Ramos (cell line): ENCODE measurements at regions not wholly inside any gene's neighbourhood (a gene's known extent, or its start where the extent isn't known, plus 50 kb on each side); places are given as distances from the start of the nearest gene placed in this dataset.
"Not testable (repeated sequence)": the region's sequence is repeated elsewhere in the genome, so short reads cannot be mapped to it uniquely, and the experiment has no call there.

Experiments
- in situ Hi-C: fragments of 300-500 bp; cut with MboI; formaldehyde crosslinking; loops from one replicate; pipeline ENCODE4 v1.14.3; 2022; ENCODE audit warnings: low sequenced_read_pairs; ENCODE audit not compliant: unreplicated experiment

DNA sequence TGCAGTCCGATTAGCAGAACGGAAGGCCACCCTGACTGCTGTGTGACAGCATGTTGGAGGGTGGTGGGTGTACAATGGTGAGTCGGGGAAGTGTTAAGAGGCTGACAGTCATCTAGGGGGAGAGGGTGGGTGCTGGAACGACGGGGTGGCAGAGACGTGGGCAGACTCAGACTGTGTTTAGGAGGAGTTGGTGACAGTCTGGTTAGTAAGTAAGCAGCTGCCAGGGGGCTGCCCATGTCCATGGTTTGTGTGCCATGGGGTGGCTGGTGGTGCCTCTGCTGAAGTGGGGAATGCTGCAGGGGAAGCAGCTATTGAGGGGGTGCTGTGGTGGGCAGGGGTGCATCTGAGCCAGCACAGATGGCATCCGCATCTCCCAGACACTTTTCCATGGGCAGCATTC lies 51.3 kb upstream of the BOD1 start:
- in situ Hi-C loops, result no loop called here

DNA sequence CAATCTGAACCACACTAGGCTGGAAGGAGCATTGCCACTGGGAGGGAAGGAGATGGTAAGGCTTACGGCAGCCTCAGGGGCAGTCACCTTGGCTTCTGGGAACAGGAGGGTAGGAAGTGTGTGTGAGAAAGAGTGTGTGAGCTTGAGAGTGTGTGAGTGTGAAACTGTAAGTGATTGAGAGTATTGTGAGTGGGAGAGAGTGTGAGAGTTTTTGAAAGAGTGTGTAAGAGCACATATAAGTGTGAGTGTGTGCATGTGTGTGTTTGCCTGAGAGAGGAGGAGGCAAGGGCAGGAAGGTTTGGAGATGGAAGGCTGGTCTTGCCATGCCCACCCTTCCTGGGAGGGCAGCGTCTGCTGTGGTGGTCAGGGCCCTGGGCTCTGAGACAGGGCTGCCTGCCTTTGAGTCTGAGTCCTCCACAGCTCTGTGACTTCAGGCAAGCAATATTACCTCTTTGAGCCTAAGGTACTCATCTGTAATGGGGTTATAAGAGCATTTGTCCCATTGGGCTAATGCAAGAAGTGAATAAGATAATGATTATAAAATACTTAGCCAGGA lies 51.9 kb upstream of the BOD1 start:
- in situ Hi-C loops, result no loop called here

DNA sequence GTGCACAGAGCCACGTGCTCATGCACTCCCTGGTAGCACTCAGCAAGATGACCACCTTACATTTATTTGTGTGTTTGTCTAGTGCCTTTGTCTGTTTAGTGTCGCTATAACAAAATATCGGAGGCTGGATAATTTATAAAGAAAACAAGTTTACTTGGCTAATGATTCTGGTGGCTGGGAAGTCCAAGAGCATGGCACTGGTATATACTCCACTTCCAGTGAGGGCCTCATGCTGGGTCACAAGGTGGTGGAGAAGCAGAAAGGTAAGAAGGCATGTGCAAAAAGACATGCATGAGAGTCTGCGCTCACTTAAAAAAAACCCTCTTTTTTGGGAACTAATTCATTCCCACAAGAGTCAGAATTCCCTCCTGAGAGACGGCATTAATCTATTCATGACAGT lies 52.5 kb upstream of the BOD1 start:
- in situ Hi-C loops, result no loop called here

GRCh38 chr5:173669483-173669882 lies 53.0 kb upstream of the BOD1 start:
- in situ Hi-C loops, result no loop called here

DNA sequence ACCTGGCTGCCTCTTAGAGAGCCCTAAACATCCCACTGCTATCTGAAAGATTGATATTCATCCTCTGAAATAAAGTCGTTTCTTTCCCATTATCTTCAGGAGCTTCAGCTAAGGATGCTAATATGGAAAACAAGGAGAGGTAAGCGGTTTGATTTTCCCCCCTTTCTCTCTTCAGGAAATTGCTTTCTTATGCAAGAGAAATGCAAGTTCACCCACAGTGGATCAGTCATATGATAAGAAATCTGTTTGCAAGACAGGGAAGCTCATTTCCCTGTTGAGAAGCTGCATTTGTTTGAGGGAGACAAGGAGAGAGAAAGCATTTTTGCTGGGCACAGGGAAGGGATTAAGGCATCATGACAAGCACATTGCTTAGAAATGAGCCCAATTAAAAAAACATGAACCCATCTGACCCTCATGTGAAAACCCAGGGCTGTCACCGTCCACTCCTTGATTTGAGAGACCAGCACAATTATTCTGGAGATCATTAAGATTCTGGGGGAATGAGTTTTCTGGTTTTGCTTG lies 53.7 kb upstream of the BOD1 start:
- in situ Hi-C loops, result no loop called here

- in situ Hi-C loops, result no loop called here
These were observed 54.3 kb upstream of the BOD1 start for GRCh38 chr5:173670791-173671120.

- in situ Hi-C loops, result no loop called here
These were observed 54.9 kb upstream of the BOD1 start for GRCh38 chr5:173671121-173671949.

DNA sequence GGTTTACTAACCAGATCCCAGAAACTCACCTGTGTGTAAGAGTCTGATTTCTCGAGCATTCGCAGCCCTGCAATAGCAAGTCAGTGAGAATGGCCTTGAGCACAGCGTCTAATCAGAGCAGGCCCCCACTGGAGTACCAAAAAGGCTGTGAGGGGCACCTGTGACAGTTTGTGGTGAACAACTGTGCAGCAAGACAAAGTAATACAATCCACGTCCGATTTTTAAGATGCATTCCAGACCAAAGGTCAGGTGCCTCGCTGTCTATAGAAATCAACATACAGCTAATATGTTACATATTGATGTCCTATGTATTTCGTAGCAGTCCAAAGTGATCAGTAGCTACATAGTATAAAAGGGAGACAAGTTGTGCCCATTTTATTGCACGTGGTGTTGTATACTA lies 55.7 kb upstream of the BOD1 start:
- in situ Hi-C loops, result no loop called here

GRCh38 chr5:173672891-173673290 lies 56.4 kb upstream of the BOD1 start:
- in situ Hi-C loops, result no loop called here

- in situ Hi-C loops, result no loop called here
These were observed 57.0 kb upstream of the BOD1 start for GRCh38 chr5:173673295-173674101.

DNA sequence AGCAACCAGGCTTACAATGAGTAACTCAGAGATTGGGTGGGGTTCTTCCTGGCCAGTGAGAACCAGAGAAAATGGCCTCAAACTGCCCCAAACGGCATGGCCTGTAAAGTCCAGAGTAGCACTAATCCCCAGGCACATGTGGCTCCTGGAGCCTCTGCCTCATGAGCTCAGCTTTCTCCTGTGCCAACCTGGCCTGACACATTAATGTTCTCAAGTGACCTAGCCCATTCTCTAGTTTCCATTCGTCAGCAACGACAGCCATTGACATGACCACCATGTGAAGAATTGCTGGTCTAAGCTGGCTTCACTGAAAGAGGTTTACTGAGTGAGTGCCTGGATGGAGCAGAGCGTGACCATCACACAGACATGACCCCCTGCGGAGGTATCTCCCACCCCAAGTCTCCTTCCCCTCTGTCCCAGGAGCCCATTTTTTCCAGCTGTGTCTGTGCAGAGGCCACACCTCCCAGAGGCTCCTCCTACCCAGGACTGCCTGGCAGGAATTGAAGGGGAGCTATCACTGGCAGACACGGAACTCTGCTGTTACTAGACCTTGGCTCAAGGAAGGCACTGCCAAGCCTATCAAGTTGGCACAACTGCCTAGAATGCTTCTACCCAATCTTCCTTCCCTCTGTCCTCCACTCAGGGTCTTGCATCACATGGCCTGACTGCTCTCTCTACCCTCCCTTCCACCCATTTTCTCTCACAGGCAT lies 59.0 kb upstream of the BOD1 start:
- in situ Hi-C loops, result no loop called here

- in situ Hi-C loops, result no loop called here
These were observed 59.9 kb upstream of the BOD1 start for GRCh38 chr5:173676375-173676774.

- in situ Hi-C loops, result no loop called here
These were observed 60.7 kb upstream of the BOD1 start for GRCh38 chr5:173677125-173677672.

- in situ Hi-C loops, result no loop called here
These were observed 63.6 kb upstream of the BOD1 start for GRCh38 chr5:173679909-173680630.

DNA sequence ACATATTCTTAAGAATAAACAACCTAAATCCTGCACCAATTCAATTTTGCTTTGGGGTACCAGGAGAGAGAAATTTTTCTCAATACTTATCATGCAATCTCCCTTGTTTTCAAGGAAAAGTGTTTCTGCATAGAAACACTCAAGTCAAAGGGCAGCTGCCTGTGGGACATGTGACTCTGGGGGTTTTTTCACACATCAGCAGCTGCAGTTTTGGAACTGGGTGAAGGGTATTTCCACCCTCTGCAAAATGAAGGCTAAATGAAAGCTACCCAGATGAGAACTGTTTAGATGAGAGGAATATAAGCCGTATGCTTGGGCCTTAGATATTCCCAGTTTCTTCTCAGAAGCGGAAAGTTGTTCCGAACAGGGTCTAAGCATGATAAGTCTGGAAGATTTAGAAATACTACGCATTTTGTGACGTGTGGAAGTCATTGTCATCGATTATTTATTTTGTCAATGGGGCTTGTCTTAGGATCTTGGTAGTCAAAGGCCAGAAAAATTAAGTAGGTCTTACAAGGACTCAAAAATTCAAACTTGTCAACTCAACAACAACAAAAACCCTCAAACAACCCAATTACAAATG lies 64.3 kb upstream of the BOD1 start:
- in situ Hi-C loops, result no loop called here

- in situ Hi-C loops, result no loop called here
These were observed 65.9 kb upstream of the BOD1 start for GRCh38 chr5:173682313-173682712.

GRCh38 chr5:173684535-173684934 lies 68.1 kb upstream of the BOD1 start:
- in situ Hi-C loops, result not testable (repeated sequence)

DNA sequence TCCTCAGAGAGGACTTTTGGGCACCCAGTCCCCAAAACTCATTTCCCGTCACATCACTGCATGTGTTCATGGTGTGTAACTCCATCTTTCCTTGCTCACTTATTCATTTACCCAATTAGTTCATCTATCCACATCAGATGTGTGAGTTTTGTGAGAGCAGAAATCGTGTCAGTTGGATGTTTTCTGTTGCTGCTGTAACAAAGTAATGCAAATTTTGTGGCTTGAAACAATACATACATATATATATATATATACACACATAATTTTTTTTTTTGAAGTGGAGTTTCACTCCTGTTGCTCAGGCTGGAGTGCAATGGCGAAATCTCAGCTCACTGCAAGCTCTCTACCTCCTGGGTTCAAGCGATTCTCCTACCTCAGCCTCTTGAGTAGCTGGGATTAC lies 70.5 kb upstream of the BOD1 start:
- in situ Hi-C loops, result no loop called here

DNA sequence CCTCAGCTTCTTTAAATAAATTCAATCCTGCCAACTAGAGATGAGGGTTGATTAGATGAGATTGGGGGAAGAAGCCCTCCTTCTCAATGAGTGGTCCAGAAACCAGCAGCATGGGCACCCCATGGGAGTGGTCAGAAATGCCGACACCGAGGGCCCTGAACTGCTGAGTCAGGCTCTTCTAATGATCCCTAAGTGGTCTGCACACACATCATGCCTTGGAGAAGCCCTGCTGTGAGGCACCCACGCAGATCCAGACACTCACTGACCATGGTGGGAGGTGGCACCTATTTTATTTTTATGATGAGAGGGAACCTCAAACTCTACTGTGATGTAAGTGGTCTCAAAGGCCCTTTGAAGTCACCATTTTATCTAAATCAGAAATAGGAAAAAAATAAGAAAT lies 72.3 kb upstream of the BOD1 start:
- in situ Hi-C loops, result no loop called here
